Type B pancreatic cell (in vitro differentiated cells): ENCODE measurements at regions not wholly inside any gene's neighbourhood (a gene's known extent, or its start where the extent isn't known, plus 50 kb on each side); places are given as distances from the start of the nearest gene placed in this dataset.

ENCODE experiments used
- DNase-seq: peaks from one replicate; pipeline ENCODE4 v3.0.0; 2021; ENCODE audit warnings: mixed read lengths; ENCODE audit not compliant: unreplicated experiment; ENCODE audit errors: extremely low spot score
- H3K27ac Mint-ChIP-seq: 2 replicates; pipeline ENCODE4 v1.8.0; 2021; ENCODE audit warnings: mild to moderate bottlenecking, mixed read lengths
- H3K27me3 Mint-ChIP-seq: 2 replicates; pipeline ENCODE4 v1.8.0; 2021; ENCODE audit warnings: mixed read lengths
- H3K36me3 Mint-ChIP-seq: 2 replicates; pipeline ENCODE4 v1.8.0; 2021; ENCODE audit warnings: mixed read lengths
- H3K4me1 Mint-ChIP-seq: one replicate; pipeline ENCODE4 v1.8.0; 2021; ENCODE audit warnings: mixed read lengths; ENCODE audit not compliant: unreplicated experiment
- H3K4me3 Mint-ChIP-seq: 2 replicates; pipeline ENCODE4 v1.8.0; 2021; ENCODE audit warnings: mild to moderate bottlenecking, mixed read lengths
- H3K9me3 Mint-ChIP-seq: 2 replicates; pipeline ENCODE4 v1.8.0; 2021; ENCODE audit warnings: mixed read lengths
- TF ChIP-seq, protein P1 (sequence below): fragments of 200-600 bp; sonication (generic); conservative IDR thresholded peaks from 2 replicates; pipeline ENCODE4 v1.5.0; 2021; ENCODE audit warnings: antibody characterized with exemption, mild to moderate bottlenecking

DNA sequence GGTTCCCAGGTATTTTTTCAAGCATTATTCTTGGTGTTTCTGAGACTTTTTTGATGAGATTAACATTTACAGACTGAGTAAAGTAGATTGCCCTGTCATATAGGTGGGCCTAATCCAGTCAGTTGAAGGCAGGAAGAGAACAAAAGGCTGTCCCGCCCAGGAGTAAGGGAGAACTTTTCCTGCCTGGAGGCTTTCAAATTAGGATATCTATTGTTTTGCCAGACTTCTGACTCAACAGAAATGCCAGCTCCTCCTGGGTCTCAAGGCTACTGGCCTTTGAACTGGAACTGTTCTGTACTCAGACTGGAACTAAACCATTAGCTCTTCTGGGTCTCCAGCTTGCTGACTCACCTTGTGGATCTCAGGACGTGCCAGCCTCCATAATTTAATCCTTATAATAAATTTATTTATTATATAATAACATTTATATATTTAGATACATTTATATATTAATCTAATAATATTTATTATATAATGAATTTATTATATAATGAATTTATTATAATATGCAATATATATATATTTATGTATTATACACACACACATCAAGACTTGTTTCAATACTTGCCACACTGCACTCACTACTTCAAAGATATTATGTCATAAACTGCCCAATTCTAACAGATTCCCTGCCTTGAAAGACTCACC lies 510.8 kb upstream of the B3GALT2 start:
- H3K4me1 Mint-ChIP-seq = no peaks in the 10 kb centered on the region
- TF ChIP-seq, protein P1, sequence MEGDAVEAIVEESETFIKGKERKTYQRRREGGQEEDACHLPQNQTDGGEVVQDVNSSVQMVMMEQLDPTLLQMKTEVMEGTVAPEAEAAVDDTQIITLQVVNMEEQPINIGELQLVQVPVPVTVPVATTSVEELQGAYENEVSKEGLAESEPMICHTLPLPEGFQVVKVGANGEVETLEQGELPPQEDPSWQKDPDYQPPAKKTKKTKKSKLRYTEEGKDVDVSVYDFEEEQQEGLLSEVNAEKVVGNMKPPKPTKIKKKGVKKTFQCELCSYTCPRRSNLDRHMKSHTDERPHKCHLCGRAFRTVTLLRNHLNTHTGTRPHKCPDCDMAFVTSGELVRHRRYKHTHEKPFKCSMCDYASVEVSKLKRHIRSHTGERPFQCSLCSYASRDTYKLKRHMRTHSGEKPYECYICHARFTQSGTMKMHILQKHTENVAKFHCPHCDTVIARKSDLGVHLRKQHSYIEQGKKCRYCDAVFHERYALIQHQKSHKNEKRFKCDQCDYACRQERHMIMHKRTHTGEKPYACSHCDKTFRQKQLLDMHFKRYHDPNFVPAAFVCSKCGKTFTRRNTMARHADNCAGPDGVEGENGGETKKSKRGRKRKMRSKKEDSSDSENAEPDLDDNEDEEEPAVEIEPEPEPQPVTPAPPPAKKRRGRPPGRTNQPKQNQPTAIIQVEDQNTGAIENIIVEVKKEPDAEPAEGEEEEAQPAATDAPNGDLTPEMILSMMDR = no peak
- no peak for DNase-seq
- H3K4me3 Mint-ChIP-seq = no peak overlapping the region
- no peaks in the 10 kb centered on the region for H3K9me3 Mint-ChIP-seq
- no peaks in the 10 kb centered on the region for H3K27me3 Mint-ChIP-seq
- H3K36me3 Mint-ChIP-seq = no peaks in the 10 kb centered on the region
- no peak overlapping the region for H3K27ac Mint-ChIP-seq

GRCh38 chr1:193694741-193695140 lies 508.3 kb upstream of the B3GALT2 start:
- H3K4me3 Mint-ChIP-seq = no peak overlapping the region
- TF ChIP-seq, protein P1 = no peak
- no peaks in the 10 kb centered on the region for H3K4me1 Mint-ChIP-seq
- DNase-seq = no peak
- no peaks in the 10 kb centered on the region for H3K36me3 Mint-ChIP-seq
- H3K9me3 Mint-ChIP-seq = no peaks in the 10 kb centered on the region
- H3K27ac Mint-ChIP-seq = no peak overlapping the region
- H3K27me3 Mint-ChIP-seq = no peaks in the 10 kb centered on the region

DNA sequence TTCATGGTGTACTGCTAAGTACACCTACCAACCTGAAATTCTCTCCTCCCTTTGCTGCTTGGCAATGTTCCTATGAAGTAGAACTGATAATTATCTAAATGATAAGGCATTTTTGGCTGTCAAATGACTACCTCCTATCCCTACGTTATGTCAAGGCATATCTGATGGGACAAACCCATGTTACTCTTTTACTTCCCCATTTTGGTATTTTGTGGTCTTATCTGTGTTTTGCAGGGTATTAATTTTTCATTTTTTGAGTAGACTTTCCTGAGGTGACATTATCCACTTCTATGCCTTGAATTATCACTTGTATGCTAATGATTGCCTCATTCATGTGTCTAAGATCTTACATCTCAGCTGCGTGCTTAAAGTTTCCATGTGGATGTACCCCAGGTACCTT lies 499.6 kb upstream of the B3GALT2 start:
- H3K36me3 Mint-ChIP-seq = no peaks in the 10 kb centered on the region
- H3K27ac Mint-ChIP-seq = no peak overlapping the region
- DNase-seq = no peak
- H3K4me3 Mint-ChIP-seq = no peak overlapping the region
- peaks cover 11% of the 10 kb centered on the region for H3K4me1 Mint-ChIP-seq
- TF ChIP-seq, protein P1 = no peak
- H3K27me3 Mint-ChIP-seq = no peaks in the 10 kb centered on the region
- peaks cover 4% of the 10 kb centered on the region for H3K9me3 Mint-ChIP-seq

GRCh38 chr1:193681422-193681821 lies 495.0 kb upstream of the B3GALT2 start:
- H3K27ac Mint-ChIP-seq = no peak overlapping the region
- H3K36me3 Mint-ChIP-seq = no peaks in the 10 kb centered on the region
- H3K4me1 Mint-ChIP-seq = peaks cover 8% of the 10 kb centered on the region
- H3K27me3 Mint-ChIP-seq = no peaks in the 10 kb centered on the region
- no peak overlapping the region for H3K4me3 Mint-ChIP-seq
- TF ChIP-seq, protein P1 = no peak
- no peaks in the 10 kb centered on the region for H3K9me3 Mint-ChIP-seq
- DNase-seq = no peak

GRCh38 chr1:193680924-193681316 lies 494.5 kb upstream of the B3GALT2 start:
- Mint-ChIP-seq H3K36me3 (no peaks in the 10 kb centered on the region), H3K27ac (no peak overlapping the region), H3K27me3 (no peaks in the 10 kb centered on the region), H3K4me3 (no peak overlapping the region), H3K9me3 (no peaks in the 10 kb centered on the region), H3K4me1 (peaks cover 6% of the 10 kb centered on the region)
- DNase-seq = no peak
- TF ChIP-seq, protein P1 = no peak
